ENCODE measurements at regions not wholly inside any gene's neighbourhood (a gene's known extent, or its start where the extent isn't known, plus 50 kb on each side); places are given as distances from the start of the nearest gene placed in this dataset.
"Not testable (repeated sequence)": the region's sequence is repeated elsewhere in the genome, so short reads cannot be mapped to it uniquely, and the experiment has no call there.

- H3K4me3 Mint-ChIP-seq = no peak overlapping the region
- no peaks in the 10 kb centered on the region for H3K36me3 Mint-ChIP-seq
- DNase-seq = no peak
- H3K27ac Mint-ChIP-seq = no peak overlapping the region
- peaks cover 0 to 21% (median 5%) of the 10 kb centered on the region in 9 donors for H3K9me3 Mint-ChIP-seq
- POLR2A ChIA-PET = no interaction called here
- H3K27me3 Mint-ChIP-seq = no peaks in the 10 kb centered on the region
- no peaks in the 10 kb centered on the region for H3K4me1 Mint-ChIP-seq
- no peak for ATAC-seq
These were observed 1205.2 kb downstream of the SUCLG1 start for GRCh38 chr2:83253848-83254247.

DNA sequence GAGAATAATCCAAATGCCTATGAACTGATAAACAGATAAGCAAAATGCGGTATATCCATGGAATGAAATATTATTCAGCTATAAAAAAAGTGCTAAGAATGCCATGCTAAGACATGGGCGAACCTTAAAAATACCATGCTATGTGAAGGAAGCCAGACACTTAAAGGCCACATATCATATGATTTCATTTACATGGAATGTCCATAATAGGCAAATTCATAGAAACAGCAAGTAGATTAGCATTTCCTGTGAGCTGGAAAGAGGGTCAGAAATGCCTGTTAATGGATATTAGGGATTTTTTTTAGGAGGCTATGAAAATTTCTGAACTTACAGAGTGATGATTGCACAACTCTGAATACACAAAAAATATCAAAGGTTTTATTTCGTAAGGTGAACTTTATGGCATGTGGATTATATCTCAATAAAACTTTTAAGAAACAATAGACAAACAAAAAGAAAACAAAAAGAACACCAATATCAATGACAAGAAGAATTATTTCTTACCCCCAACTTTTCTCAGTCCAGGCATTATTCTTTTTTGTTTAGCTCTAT, 1207.7 kb downstream of the SUCLG1 start:
- DNase-seq = no peak
- H3K27ac Mint-ChIP-seq = no peak overlapping the region
- H3K36me3 Mint-ChIP-seq = no peaks in the 10 kb centered on the region
- no peak overlapping the region for H3K4me3 Mint-ChIP-seq
- H3K9me3 Mint-ChIP-seq = peaks cover 3 to 29% (median 7%) of the 10 kb centered on the region in 9 donors
- H3K27me3 Mint-ChIP-seq = no peaks in the 10 kb centered on the region
- POLR2A ChIA-PET = no interaction called here
- no peaks in the 10 kb centered on the region for H3K4me1 Mint-ChIP-seq
- no peak for ATAC-seq

GRCh38 chr2:83245806-83246537, 1213.1 kb downstream of the SUCLG1 start:
- DNase-seq, H3K36me3 Mint-ChIP-seq, H3K27me3 Mint-ChIP-seq, POLR2A ChIA-PET, H3K4me1 Mint-ChIP-seq, H3K4me3 Mint-ChIP-seq, ATAC-seq, H3K27ac Mint-ChIP-seq: not testable (repeated sequence)
- H3K9me3 Mint-ChIP-seq = peaks cover 0 to 34% (median 6%) of the 10 kb centered on the region in 9 donors

GRCh38 chr2:83240611-83241010, 1218.5 kb downstream of the SUCLG1 start:
- Mint-ChIP-seq H3K9me3 (peaks cover 0 to 14% (median 3%) of the 10 kb centered on the region in 9 donors), H3K27me3 (no peaks in the 10 kb centered on the region), H3K4me3 (no peak overlapping the region), H3K4me1 (no peaks in the 10 kb centered on the region), H3K36me3 (no peaks in the 10 kb centered on the region), H3K27ac (no peak overlapping the region)
- no peak for DNase-seq
- no peak for ATAC-seq
- POLR2A ChIA-PET = no interaction called here

GRCh38 chr2:83238111-83238510, 1221.0 kb downstream of the SUCLG1 start:
- no peak overlapping the region for H3K27ac Mint-ChIP-seq
- H3K36me3 Mint-ChIP-seq = no peaks in the 10 kb centered on the region
- POLR2A ChIA-PET = no interaction called here
- ATAC-seq (no peak), DNase-seq (no peak)
- H3K27me3 Mint-ChIP-seq = no peaks in the 10 kb centered on the region
- H3K4me3 Mint-ChIP-seq = no peak overlapping the region
- no peaks in the 10 kb centered on the region for H3K4me1 Mint-ChIP-seq
- peaks cover 0 to 21% (median 4%) of the 10 kb centered on the region in 9 donors for H3K9me3 Mint-ChIP-seq

- POLR2A ChIA-PET = no interaction called here
- no peak for ATAC-seq
- H3K36me3 Mint-ChIP-seq = no peaks in the 10 kb centered on the region
- H3K4me3 Mint-ChIP-seq = no peak overlapping the region
- peaks cover 0 to 21% (median 7%) of the 10 kb centered on the region in 9 donors for H3K9me3 Mint-ChIP-seq
- H3K27me3 Mint-ChIP-seq = no peaks in the 10 kb centered on the region
- DNase-seq = no peak
- H3K4me1 Mint-ChIP-seq = no peaks in the 10 kb centered on the region
- H3K27ac Mint-ChIP-seq = no peak overlapping the region
These were observed 1224.8 kb downstream of the SUCLG1 start for GRCh38 chr2:83234246-83234645.

GRCh38 chr2:83233781-83234180, 1225.3 kb downstream of the SUCLG1 start:
- no peak overlapping the region for H3K4me3 Mint-ChIP-seq
- H3K9me3 Mint-ChIP-seq = peaks cover 0 to 21% (median 7%) of the 10 kb centered on the region in 9 donors
- DNase-seq (no peak), ATAC-seq (no peak)
- H3K4me1 Mint-ChIP-seq = no peaks in the 10 kb centered on the region
- no peak overlapping the region for H3K27ac Mint-ChIP-seq
- POLR2A ChIA-PET = no interaction called here
- H3K36me3 Mint-ChIP-seq = no peaks in the 10 kb centered on the region
- H3K27me3 Mint-ChIP-seq = no peaks in the 10 kb centered on the region

DNA sequence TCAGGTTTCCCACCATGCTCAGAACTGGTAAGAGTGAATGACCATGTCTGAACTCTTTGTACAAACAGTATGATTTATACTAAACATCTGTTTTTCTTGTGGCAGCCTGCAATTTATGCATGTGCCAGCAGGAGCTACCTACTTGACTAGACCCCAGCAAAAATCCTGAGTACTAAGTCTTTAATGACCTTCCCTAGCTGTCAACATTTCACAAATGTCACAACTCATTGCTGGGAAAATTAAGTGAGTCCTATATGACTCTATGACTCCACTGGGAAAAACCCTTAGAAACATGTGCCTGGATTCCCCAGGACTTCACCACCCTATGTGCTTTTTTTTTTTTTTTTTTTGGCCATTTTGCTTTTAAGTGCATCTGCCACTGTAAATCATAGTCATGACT, 1225.8 kb downstream of the SUCLG1 start:
- ATAC-seq = no peak
- no peak for DNase-seq
- Mint-ChIP-seq H3K36me3 (no peaks in the 10 kb centered on the region), H3K27me3 (no peaks in the 10 kb centered on the region), H3K27ac (no peak overlapping the region), H3K4me3 (no peak overlapping the region), H3K4me1 (no peaks in the 10 kb centered on the region), H3K9me3 (peaks cover 0 to 21% (median 7%) of the 10 kb centered on the region in 9 donors)
- POLR2A ChIA-PET = no interaction called here

GRCh38 chr2:83229443-83229842, 1229.6 kb downstream of the SUCLG1 start:
- no peaks in the 10 kb centered on the region for H3K36me3 Mint-ChIP-seq
- DNase-seq (no peak), ATAC-seq (no peak)
- POLR2A ChIA-PET = no interaction called here
- no peak overlapping the region for H3K27ac Mint-ChIP-seq
- no peaks in the 10 kb centered on the region for H3K4me1 Mint-ChIP-seq
- no peaks in the 10 kb centered on the region for H3K27me3 Mint-ChIP-seq
- peaks cover 0 to 15% (median 6%) of the 10 kb centered on the region in 9 donors for H3K9me3 Mint-ChIP-seq
- no peak overlapping the region for H3K4me3 Mint-ChIP-seq

DNA sequence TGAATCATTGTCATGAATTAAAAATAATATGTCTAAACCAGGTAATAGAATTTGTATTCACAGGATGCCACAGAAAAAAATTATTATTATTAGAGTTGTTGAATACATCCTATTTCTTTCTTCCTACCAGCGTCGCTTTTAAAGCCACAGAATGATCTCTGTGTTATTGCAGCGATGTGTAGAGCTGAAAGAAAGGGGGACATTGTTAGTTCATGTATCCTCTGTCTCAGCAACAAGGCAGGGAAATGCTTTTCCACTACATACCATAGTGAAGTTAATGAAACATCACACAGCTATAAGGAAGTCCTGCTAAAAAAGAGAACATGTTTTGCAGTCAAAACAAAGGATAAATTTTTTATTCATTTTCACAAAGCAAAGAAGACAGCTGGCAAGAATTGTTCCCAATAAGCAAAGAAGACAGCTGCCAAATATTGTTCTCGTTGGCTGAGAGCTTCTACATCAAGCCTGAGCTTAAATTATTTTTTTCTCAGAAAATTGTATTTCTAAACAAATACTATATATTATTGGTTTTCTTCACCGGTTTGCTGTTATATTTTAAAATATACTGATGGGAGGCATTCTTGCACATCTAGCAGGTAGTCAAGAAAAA, 1234.4 kb downstream of the SUCLG1 start:
- no peak for ATAC-seq
- POLR2A ChIA-PET = no interaction called here
- no peaks in the 10 kb centered on the region for H3K4me1 Mint-ChIP-seq

DNA sequence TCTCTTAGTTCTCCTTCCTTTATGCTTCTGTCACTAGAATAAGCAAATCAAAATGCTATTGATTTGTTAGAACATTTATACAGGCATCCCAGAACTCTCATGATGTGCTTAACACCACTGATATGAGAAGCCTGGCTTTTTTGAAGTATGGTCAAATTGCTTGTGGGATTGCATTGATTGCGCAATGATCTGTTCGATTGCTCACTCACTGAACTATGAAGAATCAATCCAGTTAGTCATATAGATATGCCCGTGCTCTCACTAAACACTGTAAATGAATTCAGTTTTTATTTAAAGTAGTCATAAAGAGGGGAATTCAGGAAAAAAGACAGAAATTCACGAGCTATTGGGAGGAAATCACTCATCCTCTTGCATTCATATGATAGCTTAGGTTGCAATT, 1237.8 kb downstream of the SUCLG1 start:
- no peaks in the 10 kb centered on the region for H3K36me3 Mint-ChIP-seq

More for the DNA sequence above, 1234.4 kb downstream of the SUCLG1 start:
- Mint-ChIP-seq H3K9me3 (peaks cover 0 to 7% (median 0%) of the 10 kb centered on the region in 9 donors), H3K27ac (no peak overlapping the region), H3K36me3 (no peaks in the 10 kb centered on the region), H3K4me3 (no peak overlapping the region), H3K27me3 (no peaks in the 10 kb centered on the region)
- no peak for DNase-seq

GRCh38 chr2:83217854-83218253, 1241.2 kb downstream of the SUCLG1 start:
- Mint-ChIP-seq H3K4me3 (no peak overlapping the region), H3K36me3 (no peaks in the 10 kb centered on the region), H3K27me3 (no peaks in the 10 kb centered on the region), H3K9me3 (peaks cover 0 to 20% (median 4%) of the 10 kb centered on the region in 9 donors), H3K27ac (no peak overlapping the region), H3K4me1 (no peaks in the 10 kb centered on the region)
- DNase-seq (no peak), ATAC-seq (no peak)
- POLR2A ChIA-PET = no interaction called here

More for the DNA sequence above, 1237.8 kb downstream of the SUCLG1 start:
- H3K9me3 Mint-ChIP-seq = peaks cover 0 to 12% (median 0%) of the 10 kb centered on the region in 9 donors
- H3K4me3 Mint-ChIP-seq = no peak overlapping the region
- no peaks in the 10 kb centered on the region for H3K4me1 Mint-ChIP-seq
- H3K27me3 Mint-ChIP-seq = no peaks in the 10 kb centered on the region
- DNase-seq (no peak), ATAC-seq (no peak)
- POLR2A ChIA-PET = no interaction called here
- no peak overlapping the region for H3K27ac Mint-ChIP-seq

GRCh38 chr2:83196225-83196624, 1262.9 kb downstream of the SUCLG1 start:
- DNase-seq (no peak), ATAC-seq (no peak)
- Mint-ChIP-seq H3K4me3 (no peak overlapping the region), H3K36me3 (no peaks in the 10 kb centered on the region), H3K27ac (no peak overlapping the region), H3K4me1 (no peaks in the 10 kb centered on the region), H3K27me3 (no peaks in the 10 kb centered on the region), H3K9me3 (peaks cover 0 to 15% (median 0%) of the 10 kb centered on the region in 9 donors)
- POLR2A ChIA-PET = no interaction called here

All from naive thymus-derived CD8-positive, alpha-beta T cell (primary cell).